IMR-90 (cell line): ENCODE measurements at regions not wholly inside any gene's neighbourhood (a gene's known extent, or its start where the extent isn't known, plus 50 kb on each side); places are given as distances from the start of the nearest gene placed in this dataset.

Experiments used
- ATAC-seq: fragments of 200-7000 bp; cut with Tn5 transposase; 2 replicates; pipeline ENCODE4 v1.9.1; 2020; ENCODE audit warnings: low read depth, mild to moderate bottlenecking, moderate library complexity
- BruUV-seq: library from RNA; stranded (reverse); fragments of 400-500 nt; replicated peaks from 2 replicates; lab custom pipeline; 2021; lab: Mats Ljungman, UMichigan
- CTCF ChIA-PET: fragments of 300-600 bp; formaldehyde crosslinking; extraction: SDS; loops from one replicate; lab custom pipeline; 2021; ENCODE audit warnings: antibody characterized with exemption; lab: Yijun Ruan, JAX
- POLR2A ChIA-PET: fragments of 300-600 bp; sonication (Branson Sonifier 250); formaldehyde crosslinking; loops from one replicate; lab custom pipeline; 2022; ENCODE audit warnings: antibody characterized with exemption; ENCODE audit not compliant: unreplicated experiment; lab: Charles Lee
- DNase-seq: peaks from one replicate; pipeline ENCODE4 v3.0.0; 2013
- H2AFZ ChIP-seq: replicated peaks from 2 replicates; pipeline ENCODE3; 2013; ENCODE audit warnings: low read length, mild to moderate bottlenecking; ENCODE audit not compliant: poor library complexity
- H2AK5ac ChIP-seq: 2 replicates; pipeline ENCODE4 v1.6.1; 2013; ENCODE audit warnings: low read depth, low read length, inconsistent platforms
- H2AK9ac ChIP-seq: replicated peaks from 2 replicates; pipeline ENCODE3; 2013; ENCODE audit warnings: mild to moderate bottlenecking, low read depth, low read length, moderate library complexity; ENCODE audit not compliant: poor library complexity
- H2BK120ac ChIP-seq: 2 replicates; pipeline ENCODE4 v1.6.1; 2013; ENCODE audit warnings: low read depth, low read length, inconsistent platforms
- H2BK15ac ChIP-seq: 3 replicates; pipeline ENCODE4 v1.6.1; 2013; ENCODE audit warnings: low read depth, low read length, inconsistent platforms
- H2BK20ac ChIP-seq: 2 replicates; pipeline ENCODE4 v1.6.1; 2013; ENCODE audit warnings: low read depth, mild to moderate bottlenecking, inconsistent platforms, low read length, moderate library complexity
- H2BK5ac ChIP-seq: 2 replicates; pipeline ENCODE4 v1.6.1; 2013; ENCODE audit warnings: mild to moderate bottlenecking, low read depth, low read length, inconsistent platforms; ENCODE audit not compliant: poor library complexity, severe bottlenecking
- H3K14ac ChIP-seq: replicated peaks from 2 replicates; pipeline ENCODE4 v1.6.1; 2013; ENCODE audit warnings: low read depth, low read length, inconsistent platforms
- H3K18ac ChIP-seq: 2 replicates; pipeline ENCODE4 v1.6.1; 2013; ENCODE audit warnings: low read depth, low read length, control low read depth
- H3K23ac ChIP-seq: 2 replicates; pipeline ENCODE4 v1.6.1; 2013; ENCODE audit warnings: low read depth, low read length, inconsistent platforms
- H3K27ac ChIP-seq: 2 replicates; pipeline ENCODE4 v1.5.1; 2013; ENCODE audit warnings: mild to moderate bottlenecking, control low read depth, low read length; ENCODE audit not compliant: insufficient read depth
- H3K27me3 ChIP-seq: 2 replicates; pipeline ENCODE4 v1.6.1; 2013; ENCODE audit warnings: low read length; ENCODE audit not compliant: control insufficient read depth, insufficient read depth
- H3K36me3 ChIP-seq: 2 replicates; pipeline ENCODE4 v1.6.1; 2013; ENCODE audit warnings: low read length, mixed read lengths; ENCODE audit not compliant: control insufficient read depth, insufficient read depth
- H3K4ac ChIP-seq: 2 replicates; pipeline ENCODE4 v1.6.1; 2013; ENCODE audit warnings: low read depth, low read length, inconsistent platforms
- H3K4me1 ChIP-seq: 2 replicates; pipeline ENCODE4 v1.6.1; 2013; ENCODE audit warnings: low read length, mixed read lengths; ENCODE audit not compliant: control insufficient read depth, insufficient read depth
- H3K4me2 ChIP-seq: 2 replicates; pipeline ENCODE4 v1.6.1; 2013; ENCODE audit warnings: low read depth, mild to moderate bottlenecking, control low read depth, low read length, moderate library complexity
- H3K4me3 ChIP-seq: 2 replicates; pipeline ENCODE4 v1.5.1; 2013; ENCODE audit warnings: low read depth, mild to moderate bottlenecking, control low read depth, low read length, moderate library complexity; ENCODE audit not compliant: insufficient read depth
- H3K56ac ChIP-seq: 2 replicates; pipeline ENCODE4 v1.6.1; 2013; ENCODE audit warnings: low read length, inconsistent platforms; ENCODE audit not compliant: insufficient read depth; ENCODE audit errors: extremely low read depth
- H3K79me1 ChIP-seq, 2 experiments: 2 replicates each; pipeline ENCODE4 v1.6.1; 2013; ENCODE audit warnings: low read length in 2 of 2, inconsistent platforms in 1 of 2, low read depth in 1 of 2
- H3K9ac ChIP-seq: 2 replicates; pipeline ENCODE4 v1.6.1; 2013; ENCODE audit warnings: low read depth, low read length, control low read depth
- H3K9me1 ChIP-seq: 2 replicates; pipeline ENCODE4 v1.6.1; 2013; ENCODE audit warnings: low read length, inconsistent platforms; ENCODE audit not compliant: insufficient read depth
- H3K9me3 ChIP-seq: 2 replicates; pipeline ENCODE4 v1.6.1; 2013; ENCODE audit warnings: low read length; ENCODE audit not compliant: control insufficient read depth, insufficient read depth
- H4K20me1 ChIP-seq: 2 replicates; pipeline ENCODE4 v1.6.1; 2013; ENCODE audit warnings: low read length, inconsistent platforms; ENCODE audit not compliant: insufficient read depth
- H4K5ac ChIP-seq: 2 replicates; pipeline ENCODE4 v1.6.1; 2013; ENCODE audit warnings: mild to moderate bottlenecking, low read depth, low read length, control low read depth
- H4K8ac ChIP-seq, 2 experiments: 2 replicates each; pipeline ENCODE4 v1.6.1; 2013; ENCODE audit warnings: low read depth in 2 of 2, low read length in 2 of 2, control low read depth in 1 of 2, inconsistent platforms in 1 of 2
- H4K91ac ChIP-seq: 2 replicates; pipeline ENCODE4 v1.6.1; 2013; ENCODE audit warnings: low read depth, low read length, inconsistent platforms; ENCODE audit not compliant: insufficient read depth
- BHLHE40 ChIP-seq: fragments of 150-350 bp; IDR thresholded peaks from 2 replicates; pipeline ENCODE4 v1.6.1; 2016; ENCODE audit warnings: mild to moderate bottlenecking, low read depth, low read length
- CEBPB ChIP-seq: IDR thresholded peaks from 2 replicates; pipeline ENCODE4 v1.6.1; 2012; ENCODE audit warnings: low read depth, low read length, improper control_type of control experiment
- CHD1 ChIP-seq: IDR thresholded peaks from 2 replicates; pipeline ENCODE4 v1.6.1; 2012; ENCODE audit warnings: low read depth, low read length, improper control_type of control experiment
- FOS ChIP-seq: fragments of 150-350 bp; IDR thresholded peaks from 2 replicates; pipeline ENCODE4 v1.6.1; 2016; ENCODE audit warnings: low read depth, low read length
- MAFK ChIP-seq: IDR thresholded peaks from 2 replicates; pipeline ENCODE4 v1.6.1; 2012; ENCODE audit warnings: low read depth, low read length, improper control_type of control experiment
- MAZ ChIP-seq: IDR thresholded peaks from 2 replicates; pipeline ENCODE4 v1.6.1; 2012; ENCODE audit warnings: low read depth, mild to moderate bottlenecking, low read length, improper control_type of control experiment, moderate library complexity, borderline replicate concordance
- MXI1 ChIP-seq: IDR thresholded peaks from 2 replicates; pipeline ENCODE4 v1.6.1; 2012; ENCODE audit warnings: low read depth, mild to moderate bottlenecking, low read length, moderate library complexity, borderline replicate concordance
- NFE2L2 ChIP-seq: fragments of 150-350 bp; IDR thresholded peaks from 2 replicates; pipeline ENCODE4 v1.6.1; 2016; ENCODE audit warnings: low read depth, mild to moderate bottlenecking, low read length
- POLR2A ChIP-seq: IDR thresholded peaks from 2 replicates; pipeline ENCODE4 v1.6.1; 2012; ENCODE audit warnings: mild to moderate bottlenecking, low read depth, low read length
- RAD21 ChIP-seq: IDR thresholded peaks from 2 replicates; pipeline ENCODE4 v1.6.1; 2012; ENCODE audit warnings: low read length, improper control_type of control experiment
- RCOR1 ChIP-seq: IDR thresholded peaks from 2 replicates; pipeline ENCODE4 v1.6.1; 2012; ENCODE audit warnings: mild to moderate bottlenecking, low read length, improper control_type of control experiment; ENCODE audit not compliant: insufficient replicate concordance
- RFX5 ChIP-seq: IDR thresholded peaks from 2 replicates; pipeline ENCODE4 v1.8.0; 2012; ENCODE audit warnings: low read depth, mild to moderate bottlenecking, low read length, moderate library complexity
- SMC3 ChIP-seq: fragments of 150-350 bp; IDR thresholded peaks from 2 replicates; pipeline ENCODE4 v1.6.1; 2016; ENCODE audit warnings: low read depth, mild to moderate bottlenecking, antibody characterized with exemption, low read length, moderate library complexity
- WGBS, 2 experiments: methylation state at CpG; one replicate each; pipeline versions ENCODE4 v1.1.5 to v1.1.7; 2013; ENCODE audit warnings: missing lambda C conversion rate in 2 of 2; ENCODE audit not compliant: insufficient read length in 1 of 2; ENCODE audit errors: extremely low coverage in 2 of 2; 5-methylcytosine and 5-hydroxymethylcytosine counted together
- dilution Hi-C: fragments of 300-500 bp; cut with HindIII; formaldehyde crosslinking; loops from one replicate; pipeline ENCODE4 v1.14.3; 2018; ENCODE audit warnings: low sequenced_read_pairs; ENCODE audit not compliant: unreplicated experiment
- in situ Hi-C: fragments of 300-500 bp; cut with MboI; formaldehyde crosslinking; loops from 3 replicates; pipeline ENCODE4 v1.14.3; 2019; ENCODE audit warnings: low sequenced_read_pairs, inconsistent platforms, mixed read lengths
- intact Hi-C: fragments of 100-400 bp; cut with micrococcal nuclease; formaldehyde crosslinking; loops from 2 replicates; pipeline ENCODE4 v1.10.0; 2022
- TF ChIP-seq, protein P1 (sequence below): conservative IDR thresholded peaks from 2 replicates; pipeline ENCODE4 v1.5.1; 2012; ENCODE audit warnings: mild to moderate bottlenecking, low read depth, low read length, improper control_type of control experiment
- TF ChIP-seq, protein P2 (sequence below): fragments of 150-350 bp; IDR thresholded peaks from 2 replicates; pipeline ENCODE4 v1.6.1; 2017; ENCODE audit warnings: mild to moderate bottlenecking, antibody characterized with exemption, low read length, low read depth
- TF ChIP-seq, protein P3 (sequence below): fragments of 150-350 bp; IDR thresholded peaks from 2 replicates; pipeline ENCODE4 v1.6.1; 2016; ENCODE audit warnings: low read depth, mild to moderate bottlenecking, low read length, moderate library complexity, borderline replicate concordance

DNA sequence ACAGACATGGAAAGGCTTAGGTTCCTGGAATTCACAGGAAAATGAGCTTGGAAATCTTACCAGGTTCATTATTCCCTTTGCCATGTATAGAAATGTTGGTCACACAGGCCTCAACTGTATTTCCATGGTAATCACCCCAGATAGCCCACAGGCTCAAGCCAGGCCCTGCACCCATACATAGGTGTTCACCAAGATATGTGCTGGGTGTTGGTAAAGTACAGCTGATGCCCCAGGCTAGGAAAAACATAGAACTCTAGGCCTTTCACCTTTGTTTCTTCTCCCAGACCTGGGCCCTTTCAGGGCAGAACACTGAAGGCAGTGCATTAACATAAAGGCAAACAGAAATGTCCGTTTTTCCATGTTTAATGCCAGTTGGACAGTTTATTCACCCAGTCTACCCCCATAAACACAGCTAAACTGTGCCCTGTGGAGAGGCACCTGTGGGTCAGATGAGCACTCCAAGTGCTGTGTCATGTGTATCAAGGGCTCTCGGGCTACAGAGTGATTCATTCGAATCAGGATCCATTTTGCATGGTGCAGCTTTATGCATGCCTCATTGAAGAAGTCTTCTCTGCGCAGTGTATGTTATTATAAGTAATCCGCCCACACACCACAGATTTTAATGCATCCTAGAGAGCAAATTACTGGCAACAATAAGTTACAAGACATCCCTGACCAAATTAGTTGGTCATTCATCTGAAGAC lies 93.4 kb upstream of the SLC30A5 start:
- H2BK5ac ChIP-seq = no peak overlapping the region
- no peak overlapping the region for H3K4me2 ChIP-seq
- no CpG with 5 or more reads among the region's 5 CpGs for WGBS, 2 experiments
- H2BK15ac ChIP-seq = no peak overlapping the region
- H3K4ac ChIP-seq = no peak overlapping the region
- H3K9me3 ChIP-seq = no peaks in the 10 kb centered on the region
- intact Hi-C loops (no loop called here), dilution Hi-C loops (no loop called here), in situ Hi-C loops (no loop called here)
- ChIA-PET CTCF (no interaction called here), POLR2A (no interaction called here)
- H4K5ac ChIP-seq = no peak overlapping the region
- 0 out of 2 replicates have a peak, but pooled peaks cover 1% of the 10 kb centered on the region for H3K27me3 ChIP-seq
- no peak overlapping the region for H3K14ac ChIP-seq
- H3K27ac ChIP-seq = no peak overlapping the region
- no peak overlapping the region for H2BK20ac ChIP-seq
- H3K36me3 ChIP-seq = no peaks in the 10 kb centered on the region
- H3K56ac ChIP-seq = no peak overlapping the region
- H3K79me1 ChIP-seq = no peaks in the 10 kb centered on the region
- no peak overlapping the region for H2BK120ac ChIP-seq
- H3K4me3 ChIP-seq = no peak overlapping the region
- TF ChIP-seq CHD1 = no peak
- TF ChIP-seq RFX5 = no peak
- no peak for TF ChIP-seq POLR2A
- TF ChIP-seq SMC3 = no peak
- TF ChIP-seq NFE2L2 = no peak
- no peak for TF ChIP-seq MAZ
- TF ChIP-seq MXI1 = no peak
- TF ChIP-seq, protein P1, sequence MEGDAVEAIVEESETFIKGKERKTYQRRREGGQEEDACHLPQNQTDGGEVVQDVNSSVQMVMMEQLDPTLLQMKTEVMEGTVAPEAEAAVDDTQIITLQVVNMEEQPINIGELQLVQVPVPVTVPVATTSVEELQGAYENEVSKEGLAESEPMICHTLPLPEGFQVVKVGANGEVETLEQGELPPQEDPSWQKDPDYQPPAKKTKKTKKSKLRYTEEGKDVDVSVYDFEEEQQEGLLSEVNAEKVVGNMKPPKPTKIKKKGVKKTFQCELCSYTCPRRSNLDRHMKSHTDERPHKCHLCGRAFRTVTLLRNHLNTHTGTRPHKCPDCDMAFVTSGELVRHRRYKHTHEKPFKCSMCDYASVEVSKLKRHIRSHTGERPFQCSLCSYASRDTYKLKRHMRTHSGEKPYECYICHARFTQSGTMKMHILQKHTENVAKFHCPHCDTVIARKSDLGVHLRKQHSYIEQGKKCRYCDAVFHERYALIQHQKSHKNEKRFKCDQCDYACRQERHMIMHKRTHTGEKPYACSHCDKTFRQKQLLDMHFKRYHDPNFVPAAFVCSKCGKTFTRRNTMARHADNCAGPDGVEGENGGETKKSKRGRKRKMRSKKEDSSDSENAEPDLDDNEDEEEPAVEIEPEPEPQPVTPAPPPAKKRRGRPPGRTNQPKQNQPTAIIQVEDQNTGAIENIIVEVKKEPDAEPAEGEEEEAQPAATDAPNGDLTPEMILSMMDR = no peak
- TF ChIP-seq MAFK = no peak
- TF ChIP-seq, protein P2, sequence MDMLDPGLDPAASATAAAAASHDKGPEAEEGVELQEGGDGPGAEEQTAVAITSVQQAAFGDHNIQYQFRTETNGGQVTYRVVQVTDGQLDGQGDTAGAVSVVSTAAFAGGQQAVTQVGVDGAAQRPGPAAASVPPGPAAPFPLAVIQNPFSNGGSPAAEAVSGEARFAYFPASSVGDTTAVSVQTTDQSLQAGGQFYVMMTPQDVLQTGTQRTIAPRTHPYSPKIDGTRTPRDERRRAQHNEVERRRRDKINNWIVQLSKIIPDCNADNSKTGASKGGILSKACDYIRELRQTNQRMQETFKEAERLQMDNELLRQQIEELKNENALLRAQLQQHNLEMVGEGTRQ = no peak
- no peak for TF ChIP-seq FOS
- TF ChIP-seq CEBPB = no peak
- no peak for TF ChIP-seq BHLHE40
- no peak for TF ChIP-seq RCOR1
- no peak for TF ChIP-seq RAD21
- TF ChIP-seq, protein P3, sequence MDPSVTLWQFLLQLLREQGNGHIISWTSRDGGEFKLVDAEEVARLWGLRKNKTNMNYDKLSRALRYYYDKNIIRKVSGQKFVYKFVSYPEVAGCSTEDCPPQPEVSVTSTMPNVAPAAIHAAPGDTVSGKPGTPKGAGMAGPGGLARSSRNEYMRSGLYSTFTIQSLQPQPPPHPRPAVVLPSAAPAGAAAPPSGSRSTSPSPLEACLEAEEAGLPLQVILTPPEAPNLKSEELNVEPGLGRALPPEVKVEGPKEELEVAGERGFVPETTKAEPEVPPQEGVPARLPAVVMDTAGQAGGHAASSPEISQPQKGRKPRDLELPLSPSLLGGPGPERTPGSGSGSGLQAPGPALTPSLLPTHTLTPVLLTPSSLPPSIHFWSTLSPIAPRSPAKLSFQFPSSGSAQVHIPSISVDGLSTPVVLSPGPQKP = no peak
- ATAC-seq = peak; percentile 24; the same call in 1 of the 2 replicates
- no peak overlapping the region for H3K23ac ChIP-seq
- BruUV-seq = no TSS peak
- DNase-seq = peak; percentile 21
- H3K9me1 ChIP-seq = no peaks in the 10 kb centered on the region
- no peak overlapping the region for H4K91ac ChIP-seq
- H2AFZ ChIP-seq = no peak overlapping the region
- no peaks in the 10 kb centered on the region for H4K20me1 ChIP-seq
- no peak overlapping the region for H4K8ac ChIP-seq
- H2AK5ac ChIP-seq = no peak overlapping the region
- H3K9ac ChIP-seq = no peak overlapping the region
- no peak overlapping the region for H2AK9ac ChIP-seq
- no peaks in the 10 kb centered on the region for H3K4me1 ChIP-seq
- H3K18ac ChIP-seq = no peak overlapping the region
